ENCODE measurements at regions not wholly inside any gene's neighbourhood (a gene's known extent, or its start where the extent isn't known, plus 50 kb on each side); places are given as distances from the start of the nearest gene placed in this dataset.

GRCh38 chrX:114332766-114333165 lies 251.1 kb upstream of the HTR2C start:
- ATAC-seq (ENCODE audit: low FRiP score) (no peak), DNase-seq (no peak)
- WGBS, 2 donors, result 93% methylated on average over 1 of the region's 1 CpG
- H3K36me3 ChIP-seq (ENCODE audit: control insufficient read depth in 1 of 2, insufficient read depth in 2 of 2, low read length in 1 of 2), result no peaks in the 10 kb centered on the region
- no peaks in the 10 kb centered on the region for H3K4me1 ChIP-seq (ENCODE audit: control insufficient read depth in 1 of 2, insufficient read depth in 2 of 2, low read length in 2 of 2)
- H3K27me3 ChIP-seq (ENCODE audit: control insufficient read depth in 1 of 2, insufficient read depth in 2 of 2, low read length in 1 of 2), result no peaks in the 10 kb centered on the region
- no peak overlapping the region for H3K27ac ChIP-seq (ENCODE audit: low read depth in 1 of 2, low read length in 2 of 2)
- H3K9me3 ChIP-seq (ENCODE audit: control insufficient read depth, low read length), result no peaks in the 10 kb centered on the region
- H3K4me3 ChIP-seq (ENCODE audit: low read length in 2 of 2), result no peak overlapping the region
- intact Hi-C loops (cut with DNase I), result no loop called here

DNA sequence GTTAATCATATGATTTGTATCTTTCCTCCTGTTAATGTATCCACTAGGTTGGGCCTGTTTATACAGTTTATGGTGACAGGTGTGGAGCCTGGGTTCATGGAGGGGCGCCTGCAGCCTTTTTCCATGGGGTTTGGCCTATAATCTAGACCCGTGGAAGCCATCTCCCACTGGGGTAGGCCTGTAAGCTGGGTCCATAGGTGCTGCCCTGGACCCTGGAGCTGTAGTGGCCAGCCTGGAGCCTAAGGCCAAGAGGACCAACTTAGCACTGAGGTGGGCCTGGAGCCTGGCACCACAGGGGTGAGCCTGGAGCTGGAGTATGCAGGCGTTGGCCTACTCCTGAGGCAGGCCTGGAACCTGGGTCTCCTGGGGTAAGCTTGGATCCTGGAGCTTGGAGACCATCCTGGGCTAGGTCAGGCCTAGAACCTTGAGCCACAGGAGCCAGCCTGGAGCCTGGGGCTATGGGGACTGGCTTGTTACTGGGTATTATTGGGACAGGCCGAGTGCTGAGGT lies 249.4 kb upstream of the HTR2C start:
- Histone ChIP-seq H3K27ac (ENCODE audit: low read depth in 1 of 2, low read length in 2 of 2) (no peak overlapping the region), H3K9me3 (ENCODE audit: control insufficient read depth, low read length) (no peaks in the 10 kb centered on the region), H3K36me3 (ENCODE audit: control insufficient read depth in 1 of 2, insufficient read depth in 2 of 2, low read length in 1 of 2) (no peaks in the 10 kb centered on the region), H3K4me3 (ENCODE audit: low read length in 2 of 2) (no peak overlapping the region), H3K4me1 (ENCODE audit: control insufficient read depth in 1 of 2, insufficient read depth in 2 of 2, low read length in 2 of 2) (no peaks in the 10 kb centered on the region), H3K27me3 (ENCODE audit: control insufficient read depth in 1 of 2, insufficient read depth in 2 of 2, low read length in 1 of 2) (no peaks in the 10 kb centered on the region)
- intact Hi-C loops (cut with DNase I), result no loop called here
- ATAC-seq (ENCODE audit: low FRiP score) (no peak), DNase-seq (peak in 1 of 2 donors; percentile 62)
- 68 to 82% methylated on average over 4 of the region's 4 CpGs for WGBS, 2 donors

GRCh38 chrX:114338870-114339269 lies 245.0 kb upstream of the HTR2C start:
- DNase-seq (no peak), ATAC-seq (ENCODE audit: low FRiP score) (no peak)
- H3K27ac ChIP-seq (ENCODE audit: low read depth in 1 of 2, low read length in 2 of 2), result no peak overlapping the region
- intact Hi-C loops (cut with DNase I), result no loop called here
- no peaks in the 10 kb centered on the region for H3K9me3 ChIP-seq (ENCODE audit: control insufficient read depth, low read length)
- no peaks in the 10 kb centered on the region for H3K36me3 ChIP-seq (ENCODE audit: control insufficient read depth in 1 of 2, insufficient read depth in 2 of 2, low read length in 1 of 2)
- whole genome bisulfite sequencing, 2 donors, result 84 to 92% methylated on average over 2 of the region's 2 CpGs
- H3K27me3 ChIP-seq (ENCODE audit: control insufficient read depth in 1 of 2, insufficient read depth in 2 of 2, low read length in 1 of 2), result no peaks in the 10 kb centered on the region
- H3K4me1 ChIP-seq (ENCODE audit: control insufficient read depth in 1 of 2, insufficient read depth in 2 of 2, low read length in 2 of 2), result no peaks in the 10 kb centered on the region
- H3K4me3 ChIP-seq (ENCODE audit: low read length in 2 of 2), result no peak overlapping the region

DNA sequence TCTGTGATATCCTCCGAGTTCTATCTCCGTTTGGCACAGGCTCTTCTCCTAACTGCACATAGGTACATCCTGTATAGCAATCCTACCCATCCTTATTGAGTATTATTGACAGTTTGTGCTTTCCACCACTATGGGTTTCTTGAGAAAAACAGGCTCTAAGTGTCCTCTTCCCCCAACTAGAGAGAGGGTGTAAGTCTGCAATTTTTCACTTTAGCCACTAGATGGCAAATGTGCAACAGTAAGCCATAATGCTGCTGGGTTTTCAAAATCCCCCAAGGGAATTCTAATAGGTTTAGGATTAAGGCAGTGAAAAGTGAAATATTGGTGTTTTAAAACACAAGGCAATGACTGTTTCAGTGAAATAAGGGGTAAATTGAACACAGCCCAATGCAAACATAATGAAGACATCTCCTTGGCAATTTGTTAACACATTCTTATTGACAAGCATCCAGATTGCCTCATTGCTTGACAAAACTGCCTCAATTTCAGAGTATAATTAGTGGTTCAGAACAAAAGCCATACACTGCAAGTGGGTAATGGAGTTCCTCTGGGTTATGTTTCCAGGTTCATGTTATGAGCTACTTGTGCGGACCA lies 239.0 kb upstream of the HTR2C start:
- no peaks in the 10 kb centered on the region for H3K36me3 ChIP-seq (ENCODE audit: control insufficient read depth in 1 of 2, insufficient read depth in 2 of 2, low read length in 1 of 2)
- H3K27me3 ChIP-seq (ENCODE audit: control insufficient read depth in 1 of 2, insufficient read depth in 2 of 2, low read length in 1 of 2), result no peaks in the 10 kb centered on the region
- H3K4me3 ChIP-seq (ENCODE audit: low read length in 2 of 2), result no peak overlapping the region
- 34 to 58% methylated on average over 3 of the region's 3 CpGs for WGBS, 2 donors
- intact Hi-C loops (cut with DNase I), result no loop called here
- no peak for DNase-seq
- H3K4me1 ChIP-seq (ENCODE audit: control insufficient read depth in 1 of 2, insufficient read depth in 2 of 2, low read length in 2 of 2), result no peaks in the 10 kb centered on the region
- no peak overlapping the region for H3K27ac ChIP-seq (ENCODE audit: low read depth in 1 of 2, low read length in 2 of 2)
- H3K9me3 ChIP-seq (ENCODE audit: control insufficient read depth, low read length), result no peaks in the 10 kb centered on the region
- no peak for ATAC-seq (ENCODE audit: low FRiP score)

GRCh38 chrX:114361076-114361725 lies 222.7 kb upstream of the HTR2C start:
- no peaks in the 10 kb centered on the region for H3K4me1 ChIP-seq (ENCODE audit: control insufficient read depth in 1 of 2, insufficient read depth in 2 of 2, low read length in 2 of 2)
- no peaks in the 10 kb centered on the region for H3K36me3 ChIP-seq (ENCODE audit: control insufficient read depth in 1 of 2, insufficient read depth in 2 of 2, low read length in 1 of 2)
- DNase-seq (no peak), ATAC-seq (ENCODE audit: low FRiP score) (no peak)
- H3K27ac ChIP-seq (ENCODE audit: low read depth in 1 of 2, low read length in 2 of 2), result no peak overlapping the region
- no peaks in the 10 kb centered on the region for H3K27me3 ChIP-seq (ENCODE audit: control insufficient read depth in 1 of 2, insufficient read depth in 2 of 2, low read length in 1 of 2)
- intact Hi-C loops (cut with DNase I), result no loop called here
- 50 to 58% methylated on average over 5 of the region's 5 CpGs for WGBS, 2 donors
- H3K4me3 ChIP-seq (ENCODE audit: low read length in 2 of 2), result no peak overlapping the region
- no peaks in the 10 kb centered on the region for H3K9me3 ChIP-seq (ENCODE audit: control insufficient read depth, low read length)

GRCh38 chrX:114363346-114363745 lies 220.5 kb upstream of the HTR2C start:
- DNase-seq (no peak), ATAC-seq (ENCODE audit: low FRiP score) (no peak)
- intact Hi-C loops (cut with DNase I), result no loop called here
- H3K4me3 ChIP-seq (ENCODE audit: low read length in 2 of 2), result no peak overlapping the region
- no peaks in the 10 kb centered on the region for H3K4me1 ChIP-seq (ENCODE audit: control insufficient read depth in 1 of 2, insufficient read depth in 2 of 2, low read length in 2 of 2)
- 71 to 88% methylated on average over 1 of the region's 1 CpG for WGBS, 2 donors
- H3K9me3 ChIP-seq (ENCODE audit: control insufficient read depth, low read length), result no peaks in the 10 kb centered on the region
- no peaks in the 10 kb centered on the region for H3K27me3 ChIP-seq (ENCODE audit: control insufficient read depth in 1 of 2, insufficient read depth in 2 of 2, low read length in 1 of 2)
- no peaks in the 10 kb centered on the region for H3K36me3 ChIP-seq (ENCODE audit: control insufficient read depth in 1 of 2, insufficient read depth in 2 of 2, low read length in 1 of 2)
- no peak overlapping the region for H3K27ac ChIP-seq (ENCODE audit: low read depth in 1 of 2, low read length in 2 of 2)

GRCh38 chrX:114365065-114365834 lies 218.6 kb upstream of the HTR2C start:
- Histone ChIP-seq H3K27me3 (ENCODE audit: control insufficient read depth in 1 of 2, insufficient read depth in 2 of 2, low read length in 1 of 2) (no peaks in the 10 kb centered on the region), H3K27ac (ENCODE audit: low read depth in 1 of 2, low read length in 2 of 2) (no peak overlapping the region), H3K4me1 (ENCODE audit: control insufficient read depth in 1 of 2, insufficient read depth in 2 of 2, low read length in 2 of 2) (no peaks in the 10 kb centered on the region), H3K36me3 (ENCODE audit: control insufficient read depth in 1 of 2, insufficient read depth in 2 of 2, low read length in 1 of 2) (no peaks in the 10 kb centered on the region), H3K9me3 (ENCODE audit: control insufficient read depth, low read length) (no peaks in the 10 kb centered on the region), H3K4me3 (ENCODE audit: low read length in 2 of 2) (no peak overlapping the region)
- intact Hi-C loops (cut with DNase I), result no loop called here
- DNase-seq, result no peak
- WGBS, 2 donors, result 72 to 74% methylated on average over 5 of the region's 5 CpGs
- no peak for ATAC-seq (ENCODE audit: low FRiP score)

DNA sequence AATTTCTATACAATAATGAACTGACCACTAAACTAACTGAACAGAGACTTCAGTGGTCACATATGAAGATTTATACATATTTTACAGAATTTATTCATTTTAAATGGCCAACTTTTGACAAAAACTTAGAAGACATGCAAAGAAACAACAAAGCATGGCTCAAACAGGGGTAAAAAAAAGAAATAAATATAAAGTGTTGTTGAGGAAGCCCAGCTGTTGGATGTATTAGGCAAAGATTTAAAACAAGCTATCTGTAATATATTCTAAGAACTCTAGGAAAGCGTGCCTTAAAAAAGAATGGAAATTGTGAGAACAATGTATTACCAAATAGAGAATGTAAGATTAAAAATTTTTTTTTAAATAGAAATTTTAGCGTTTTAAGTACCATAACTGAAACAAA lies 210.9 kb upstream of the HTR2C start:
- intact Hi-C loops (cut with DNase I), result no loop called here
- 74 to 93% methylated on average over 2 of the region's 2 CpGs for WGBS, 2 donors
- Histone ChIP-seq H3K36me3 (ENCODE audit: control insufficient read depth in 1 of 2, insufficient read depth in 2 of 2, low read length in 1 of 2) (no peaks in the 10 kb centered on the region), H3K4me3 (ENCODE audit: low read length in 2 of 2) (no peak overlapping the region), H3K27ac (ENCODE audit: low read depth in 1 of 2, low read length in 2 of 2) (no peak overlapping the region), H3K4me1 (ENCODE audit: control insufficient read depth in 1 of 2, insufficient read depth in 2 of 2, low read length in 2 of 2) (no peaks in the 10 kb centered on the region), H3K9me3 (ENCODE audit: control insufficient read depth, low read length) (no peaks in the 10 kb centered on the region), H3K27me3 (ENCODE audit: control insufficient read depth in 1 of 2, insufficient read depth in 2 of 2, low read length in 1 of 2) (no peaks in the 10 kb centered on the region)
- ATAC-seq (ENCODE audit: low FRiP score) (no peak), DNase-seq (no peak)

Measured in aorta (tissue), 5 donors.